ENCODE measurements at regions not wholly inside any gene's neighbourhood (a gene's known extent, or its start where the extent isn't known, plus 50 kb on each side); places are given as distances from the start of the nearest gene placed in this dataset.

- peak overlapping the region in 1 of 2 donors; percentile 12 for H3K27ac ChIP-seq (ENCODE audit: low read depth in 1 of 2, low read length in 2 of 2)
- H3K27me3 ChIP-seq (ENCODE audit: control insufficient read depth in 2 of 2, insufficient read depth in 2 of 2, low read length in 2 of 2), result no peaks in the 10 kb centered on the region
- H2AFZ ChIP-seq (ENCODE audit: insufficient read depth, low read depth, low read length, poor library complexity, severe bottlenecking), result no peak overlapping the region
- 76% methylated on average over 2 of the region's 7 CpGs for WGBS (ENCODE audit: insufficient coverage)
- H3K36me3 Mint-ChIP-seq, result peaks cover 52 to 75% of the 10 kb centered on the region in 2 donors
- peak in 1 of 3 donors; percentile 39 for DNase-seq
- peaks cover 0 to 2% (median 0%) of the 10 kb centered on the region in 7 donors for H3K9me3 Mint-ChIP-seq
- peaks cover 43% of the 10 kb centered on the region for H3K4me1 Mint-ChIP-seq
- H3K4me2 ChIP-seq (replicated peaks; ENCODE audit: extremely low read depth, low read length, poor library complexity, severe bottlenecking), result no peak overlapping the region
- H3K36me3 ChIP-seq (replicated peaks in 1 of 2; ENCODE audit: control insufficient read depth in 1 of 2, insufficient read depth in 2 of 2, low read length in 2 of 2), result peaks cover 25 to 62% of the 10 kb centered on the region in 2 donors
- intact Hi-C loops (cut with micrococcal nuclease), result loop anchor here (5.0 to 10.0 kb wide), 2 partner anchors 101 to 199 kb away; no protein-coding TSS in a partner anchor
- TF ChIP-seq CTCF (IDR thresholded peaks at IDR 0.05), result no peak
- peak overlapping the region in 5 of 7 donors; percentile 24 to 94 (median 82) for H3K27ac Mint-ChIP-seq
- H4K20me1 ChIP-seq (ENCODE audit: insufficient read depth, low read length), result peaks cover 5% of the 10 kb centered on the region
- H3K4me3 Mint-ChIP-seq, result no peak overlapping the region
- H3K4me1 ChIP-seq (ENCODE audit: control insufficient read depth in 1 of 2, insufficient read depth in 2 of 2, low read length in 2 of 2), result peaks cover 30 to 31% of the 10 kb centered on the region in 2 donors
- H3K9me3 ChIP-seq (replicated peaks in 1 of 2; ENCODE audit: control insufficient read depth in 1 of 2, insufficient read depth in 1 of 2, low read length in 2 of 2), result no peaks in the 10 kb centered on the region
- no peaks in the 10 kb centered on the region for H3K79me2 ChIP-seq (ENCODE audit: insufficient read depth, low read length)
- no peaks in the 10 kb centered on the region for H3K27me3 Mint-ChIP-seq (ENCODE audit: low read depth in 3 of 3)
- no peak overlapping the region for H3K9ac ChIP-seq (ENCODE audit: insufficient read depth, low read length, poor library complexity, severe bottlenecking)
- H3K4me3 ChIP-seq (replicated peaks in 1 of 3; ENCODE audit: low read depth in 2 of 3, low read length in 3 of 3), result no peak overlapping the region
Observed at GRCh38 chr20:3316136-3316535, 77.1 kb upstream of the SLC4A11 start.

GRCh38 chr20:3315136-3315535 is 76.1 kb upstream of the SLC4A11 start:
- Mint-ChIP-seq H3K27me3 (ENCODE audit: low read depth in 3 of 3) (no peaks in the 10 kb centered on the region), H3K4me1 (peaks cover 43% of the 10 kb centered on the region), H3K36me3 (peaks cover 51 to 79% of the 10 kb centered on the region in 2 donors), H3K9me3 (peaks cover 0 to 4% (median 0%) of the 10 kb centered on the region in 7 donors), H3K4me3 (no peak overlapping the region), H3K27ac (peak overlapping the region in 3 of 7 donors; percentile 21 to 80 (median 37))
- Histone ChIP-seq H3K4me2 (replicated peaks; ENCODE audit: extremely low read depth, low read length, poor library complexity, severe bottlenecking) (no peak overlapping the region), H2AFZ (ENCODE audit: insufficient read depth, low read depth, low read length, poor library complexity, severe bottlenecking) (no peak overlapping the region), H3K36me3 (replicated peaks in 1 of 2; ENCODE audit: control insufficient read depth in 1 of 2, insufficient read depth in 2 of 2, low read length in 2 of 2) (peaks cover 27 to 61% of the 10 kb centered on the region in 2 donors), H3K4me3 (replicated peaks in 1 of 3; ENCODE audit: low read depth in 2 of 3, low read length in 3 of 3) (no peak overlapping the region), H3K27me3 (ENCODE audit: control insufficient read depth in 2 of 2, insufficient read depth in 2 of 2, low read length in 2 of 2) (no peaks in the 10 kb centered on the region), H3K27ac (ENCODE audit: low read depth in 1 of 2, low read length in 2 of 2) (peak overlapping the region in 1 of 2 donors; percentile 71), H3K9ac (ENCODE audit: insufficient read depth, low read length, poor library complexity, severe bottlenecking) (no peak overlapping the region), H4K20me1 (ENCODE audit: insufficient read depth, low read length) (peaks cover 5% of the 10 kb centered on the region), H3K9me3 (replicated peaks in 1 of 2; ENCODE audit: control insufficient read depth in 1 of 2, insufficient read depth in 1 of 2, low read length in 2 of 2) (no peaks in the 10 kb centered on the region), H3K79me2 (ENCODE audit: insufficient read depth, low read length) (no peaks in the 10 kb centered on the region), H3K4me1 (ENCODE audit: control insufficient read depth in 1 of 2, insufficient read depth in 2 of 2, low read length in 2 of 2) (peaks cover 30 to 31% of the 10 kb centered on the region in 2 donors)
- no peak for TF ChIP-seq CTCF (IDR thresholded peaks at IDR 0.05)
- WGBS (ENCODE audit: insufficient coverage), result 90% methylated on average over 2 of the region's 2 CpGs
- DNase-seq, result no peak
- intact Hi-C loops (cut with micrococcal nuclease), result loop anchor here (5.0 to 10.0 kb wide), 2 partner anchors 100 to 198 kb away; no protein-coding TSS in a partner anchor

All from CD14-positive monocyte (primary cell).